Activated CD8-positive, alpha-beta memory T cell treated with anti-CD3 and anti-CD28 coated beads for 48 hours (primary cell): ENCODE measurements at regions not wholly inside any gene's neighbourhood (a gene's known extent, or its start where the extent isn't known, plus 50 kb on each side); places are given as distances from the start of the nearest gene placed in this dataset.

Source experiments
- DNase-seq, 3 experiments: peaks; one replicate each; pipeline ENCODE4 v3.0.0-alpha.2; 2020; ENCODE audit warnings: low read depth in 2 of 3, low spot score in 2 of 3

- no peak for DNase-seq
These were observed 260.8 kb upstream of the G2E3 start for GRCh38 chr14:30297876-30298795.

DNA sequence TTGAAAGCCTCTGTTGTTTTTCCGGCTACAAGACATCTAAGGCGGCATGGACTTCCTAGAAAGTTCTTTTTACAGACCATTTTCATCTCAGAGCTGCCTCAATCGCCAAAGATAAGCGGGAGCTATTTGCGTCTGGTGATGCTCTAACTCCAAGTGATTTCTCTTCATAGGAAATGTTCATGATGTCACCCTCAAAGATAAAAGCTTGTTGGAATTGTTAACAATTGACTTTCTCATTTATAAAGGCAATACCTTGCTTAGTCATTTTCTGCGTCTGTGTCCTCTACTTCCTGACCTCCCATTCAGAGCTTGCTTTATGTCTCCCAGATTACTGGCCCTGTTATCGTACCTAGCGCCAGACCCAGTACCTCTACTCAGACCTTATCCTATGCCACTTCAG lies 259.0 kb upstream of the G2E3 start:
- DNase-seq: no peak

- no peak for DNase-seq
These were observed 255.6 kb upstream of the G2E3 start for GRCh38 chr14:30303350-30303749.

- no peak for DNase-seq
These were observed 253.6 kb upstream of the G2E3 start for GRCh38 chr14:30305346-30305745.

GRCh38 chr14:30309405-30309804 lies 249.6 kb upstream of the G2E3 start:
- DNase-seq: no peak

GRCh38 chr14:30312214-30312613 lies 246.7 kb upstream of the G2E3 start:
- no peak for DNase-seq

GRCh38 chr14:30317729-30318128 lies 241.2 kb upstream of the G2E3 start:
- DNase-seq: no peak

DNA sequence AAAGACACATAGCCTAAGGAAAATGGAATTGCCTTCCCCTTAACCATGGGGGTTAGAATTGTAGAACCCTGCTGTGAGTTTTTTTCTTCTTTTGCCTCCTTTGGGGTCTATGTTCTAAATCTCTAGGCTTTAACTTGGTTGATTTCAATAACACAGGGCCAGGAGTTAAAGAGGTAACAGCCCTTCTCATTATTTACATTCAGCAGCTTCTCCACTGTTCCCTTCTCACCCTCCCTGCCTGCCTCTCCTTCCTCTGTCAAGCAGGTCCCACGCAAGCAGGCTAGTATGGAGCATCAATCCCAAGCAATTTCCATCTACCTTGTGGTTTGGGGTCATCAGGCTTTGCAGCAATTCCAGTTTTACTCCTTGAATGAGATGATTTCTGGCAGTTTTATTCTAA lies 236.1 kb upstream of the G2E3 start:
- no peak for DNase-seq

DNA sequence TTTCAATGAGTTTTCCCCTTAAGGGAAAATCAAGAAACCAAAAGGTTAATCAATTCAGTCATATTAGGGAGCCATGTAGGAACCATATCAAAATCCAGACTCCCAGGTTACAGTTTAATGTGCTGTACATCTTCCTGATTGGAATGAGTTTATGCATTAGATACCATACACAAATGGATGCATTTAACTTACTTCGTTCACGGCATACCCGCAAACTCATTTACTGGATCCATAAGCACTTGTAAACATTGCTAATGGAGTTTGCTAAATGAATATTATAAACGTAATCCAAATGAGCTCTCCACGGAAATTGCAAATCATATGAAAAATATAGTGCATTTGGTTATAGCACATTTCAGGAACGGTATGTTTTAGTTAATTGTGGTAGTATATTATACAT lies 228.9 kb upstream of the G2E3 start:
- DNase-seq: no peak

DNA sequence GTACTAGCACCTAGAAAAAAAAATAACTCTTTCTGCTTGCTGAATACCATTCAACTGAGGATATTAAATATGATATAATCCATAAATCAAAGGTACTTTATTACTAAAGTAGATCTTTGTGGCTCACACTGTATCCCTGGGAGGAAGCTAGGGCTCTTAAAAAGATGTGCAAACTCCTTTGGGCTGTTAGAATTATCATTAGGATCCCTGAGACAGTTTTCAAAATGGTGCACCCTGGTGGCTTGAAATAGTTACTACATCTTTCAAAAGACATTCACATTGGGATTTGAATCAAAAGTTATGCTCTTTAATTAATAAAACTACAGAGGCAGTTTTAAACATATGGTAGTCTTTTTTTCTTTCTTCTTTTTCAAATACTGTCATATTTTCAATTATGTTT lies 228.5 kb upstream of the G2E3 start:
- DNase-seq: no peak

DNA sequence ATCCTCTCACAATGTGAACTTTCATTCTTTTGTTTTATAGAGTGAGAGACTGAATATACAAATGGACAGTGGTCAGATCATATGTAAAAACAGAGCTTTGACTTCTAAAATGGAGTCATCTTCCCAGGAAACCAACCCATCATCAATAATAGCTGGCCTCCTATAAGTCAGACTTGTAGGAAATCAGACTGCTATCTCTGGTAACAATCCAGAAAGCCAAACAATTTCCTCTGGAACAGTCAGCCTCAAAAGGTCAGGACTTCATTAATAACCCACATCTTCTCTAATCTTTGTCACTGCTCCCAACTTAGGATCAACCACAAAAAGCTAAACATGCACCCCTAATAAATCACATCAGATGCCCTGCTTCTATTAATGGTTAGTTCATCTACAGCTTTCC lies 227.9 kb upstream of the G2E3 start:
- DNase-seq: no peak

- no peak for DNase-seq
These were observed 226.6 kb upstream of the G2E3 start for GRCh38 chr14:30332374-30332773.

DNA sequence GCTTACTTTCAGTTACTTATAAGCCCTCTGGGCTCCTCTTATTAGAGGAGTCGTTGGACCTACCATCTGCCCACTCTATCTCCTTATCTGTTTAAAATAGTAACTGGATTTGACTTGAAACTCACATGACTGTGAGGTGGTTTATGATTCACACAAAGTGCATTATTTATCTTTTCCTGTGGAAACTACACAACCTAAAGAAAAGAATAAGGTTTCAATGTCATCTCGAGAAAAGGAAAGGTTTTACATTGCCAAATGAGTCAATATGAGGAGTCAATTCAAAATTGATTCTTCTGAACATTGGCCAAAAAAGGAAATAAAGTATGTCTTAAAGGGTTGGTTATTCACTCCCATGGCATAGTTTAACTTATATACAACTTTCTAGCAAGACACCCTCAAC lies 225.0 kb upstream of the G2E3 start:
- DNase-seq: no peak

GRCh38 chr14:30337456-30337855 lies 221.5 kb upstream of the G2E3 start:
- no peak for DNase-seq

DNA sequence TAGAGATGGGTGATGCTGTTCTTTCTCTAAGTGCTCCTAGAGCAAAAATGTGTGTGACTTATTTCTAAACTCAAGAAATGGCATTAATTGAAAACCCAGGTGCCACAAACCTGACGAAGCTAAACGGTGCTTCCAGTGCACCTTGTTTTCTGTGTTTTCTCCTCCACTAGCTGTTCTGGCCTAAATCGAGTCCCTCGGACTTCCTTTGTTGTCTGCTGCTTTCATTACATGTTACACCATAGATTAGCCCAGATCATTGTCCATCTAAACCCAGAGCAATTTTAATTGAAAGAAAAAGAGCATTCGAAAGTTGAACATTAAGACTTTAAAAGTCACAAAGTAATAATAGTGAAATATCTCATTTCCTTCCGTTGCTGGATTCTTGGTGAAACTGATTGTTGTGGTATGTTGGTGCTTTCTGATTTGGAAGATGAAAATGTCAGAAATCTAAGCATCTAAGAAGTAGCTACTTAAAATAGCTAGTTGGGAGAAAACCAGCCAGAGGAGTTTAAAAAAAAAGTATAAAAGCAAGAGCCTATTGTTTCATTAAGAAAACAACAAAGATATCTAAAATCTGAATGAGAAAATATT lies 219.6 kb upstream of the G2E3 start:
- no peak for DNase-seq

- no peak for DNase-seq
These were observed 218.5 kb upstream of the G2E3 start for GRCh38 chr14:30340495-30340894.

DNA sequence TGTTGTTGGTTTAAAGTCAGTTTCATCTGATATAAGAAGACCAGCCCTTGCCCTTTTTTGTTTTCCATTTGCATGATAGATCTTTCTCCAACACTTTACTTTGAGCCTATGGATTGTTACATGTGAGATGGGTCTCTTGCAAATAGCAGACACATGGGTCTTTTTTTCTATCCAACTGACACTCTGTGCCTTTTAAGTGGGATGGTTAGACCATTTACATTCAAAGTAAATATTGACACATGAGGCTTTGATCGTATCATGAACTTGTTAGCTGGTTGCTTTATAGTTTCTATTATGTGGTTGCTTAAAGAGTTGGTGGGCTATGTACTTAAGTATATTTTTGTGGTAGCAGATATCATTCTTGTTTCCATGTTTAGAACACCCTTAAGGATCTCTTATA lies 213.4 kb upstream of the G2E3 start:
- DNase-seq: no peak

DNA sequence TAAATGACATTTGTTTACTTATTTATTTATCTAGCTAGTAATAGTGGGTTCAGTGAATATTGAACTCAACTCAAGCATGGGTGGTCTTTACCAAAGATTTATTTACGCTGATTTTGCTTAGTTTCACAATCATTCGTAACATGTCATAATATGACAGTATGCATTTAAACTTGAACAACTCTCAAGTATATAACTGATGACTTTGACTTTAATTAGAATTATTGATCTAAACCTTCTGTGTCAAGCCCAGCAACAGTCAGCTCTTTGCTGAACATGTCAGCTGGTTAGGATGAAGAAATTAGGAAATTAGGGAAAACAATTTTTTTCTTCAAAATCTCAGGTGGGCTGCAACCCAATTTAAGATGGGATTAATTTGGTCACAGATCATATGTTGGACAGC lies 210.5 kb upstream of the G2E3 start:
- DNase-seq: no peak

DNA sequence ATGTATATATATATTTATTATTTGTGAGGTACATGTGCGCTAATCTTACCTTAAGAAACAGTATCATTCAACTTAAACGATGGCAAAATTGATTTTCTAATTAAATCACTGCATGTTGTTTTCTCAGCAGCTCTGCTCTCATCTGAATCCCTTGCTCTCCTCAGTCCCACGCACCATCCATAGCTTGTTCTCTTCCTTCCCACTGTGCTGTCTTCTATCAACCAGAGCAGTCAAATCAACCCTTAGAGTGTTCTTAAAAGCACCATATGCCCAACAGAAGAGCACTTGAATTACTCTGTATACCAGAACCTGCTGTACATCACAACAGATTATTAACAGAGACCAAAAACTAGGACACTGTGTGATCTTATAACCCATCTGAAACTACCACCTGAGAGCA lies 209.4 kb upstream of the G2E3 start:
- DNase-seq: no peak

- DNase-seq: no peak
These were observed 204.5 kb upstream of the G2E3 start for GRCh38 chr14:30354439-30354838.

DNA sequence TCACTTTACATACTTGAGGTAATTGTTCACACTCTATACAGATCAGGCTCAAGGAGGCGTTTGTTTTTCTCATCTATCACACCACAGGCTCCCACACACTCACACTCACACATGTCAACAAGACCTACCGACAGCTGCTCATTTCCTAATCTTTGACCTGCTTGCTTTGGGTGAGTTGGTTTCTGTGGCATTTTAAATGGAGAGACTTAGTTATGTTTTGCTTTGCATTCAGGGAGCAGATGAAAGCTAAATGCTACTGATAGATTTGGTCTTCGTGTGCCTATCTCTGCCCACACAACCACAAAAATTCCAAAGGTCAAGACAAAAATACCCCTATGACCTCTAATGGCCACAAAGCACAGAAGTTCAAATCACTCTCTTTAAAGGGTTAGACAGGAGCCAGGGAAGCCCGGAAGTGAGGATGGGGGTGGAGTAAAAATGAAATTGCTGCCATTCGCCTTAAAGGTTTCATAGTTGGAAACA lies 203.5 kb upstream of the G2E3 start:
- DNase-seq: no peak

DNA sequence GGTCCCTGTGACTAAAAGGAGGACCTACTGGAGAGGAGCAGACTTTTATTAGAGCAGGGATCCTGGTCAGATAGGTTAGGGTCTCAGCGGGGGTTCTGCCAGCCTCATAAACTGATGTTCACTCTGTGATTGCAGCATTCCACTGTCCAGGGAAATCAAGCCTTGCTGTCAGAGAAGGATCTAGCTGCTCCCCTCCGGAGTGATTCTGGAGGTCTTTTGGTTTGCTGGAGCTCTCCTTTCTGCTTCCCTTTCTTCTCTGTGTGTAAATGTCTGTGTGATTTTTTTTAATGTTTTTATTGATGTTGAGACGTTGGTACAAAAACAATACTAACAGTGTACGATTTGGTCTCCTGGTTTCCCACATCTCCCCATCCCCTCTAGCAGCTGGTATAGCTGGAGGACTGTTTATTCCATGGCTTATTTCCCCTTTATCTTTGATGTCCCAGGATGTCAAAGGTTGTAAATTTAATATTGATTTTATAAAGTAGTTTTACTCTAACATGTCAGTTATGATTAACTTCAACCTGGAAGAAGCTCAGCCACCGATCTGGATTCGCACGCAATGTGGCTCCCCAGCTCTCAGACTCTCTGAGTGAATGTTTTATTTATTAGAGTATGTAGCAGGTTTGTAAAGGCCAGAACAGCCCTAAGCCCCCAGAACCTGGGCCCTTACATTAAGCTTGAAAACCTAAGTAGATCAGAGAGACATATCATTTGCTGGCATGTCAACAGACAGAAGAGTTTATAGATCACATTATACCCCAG lies 202.3 kb upstream of the G2E3 start:
- no peak for DNase-seq
